Loucy (cell line): ENCODE measurements at regions not wholly inside any gene's neighbourhood (a gene's known extent, or its start where the extent isn't known, plus 50 kb on each side); places are given as distances from the start of the nearest gene placed in this dataset.

Experiments
- H2AFZ ChIP-seq: fragments of 200-600 bp; sonication (generic); 2 replicates; pipeline ENCODE4 v1.6.0; 2016; ENCODE audit warnings: antibody characterized with exemption, mild to moderate bottlenecking, low read length, moderate library complexity
- H3F3A ChIP-seq: fragments of 200-600 bp; 2 replicates; pipeline ENCODE4 v1.6.0; 2016; ENCODE audit warnings: antibody characterized with exemption, low read depth, mild to moderate bottlenecking
- H3K27me3 ChIP-seq: fragments of 200-600 bp; sonication (generic); 2 replicates; pipeline ENCODE4 v1.6.1; 2014; ENCODE audit warnings: low read length, mild to moderate bottlenecking; ENCODE audit not compliant: insufficient read depth, poor library complexity, severe bottlenecking
- H3K36me3 ChIP-seq: fragments of 200-600 bp; sonication (generic); 2 replicates; pipeline ENCODE4 v1.6.1; 2016; ENCODE audit warnings: low read length; ENCODE audit not compliant: insufficient read depth
- H3K4me1 ChIP-seq: fragments of 200-600 bp; sonication (generic); 2 replicates; pipeline ENCODE4 v1.5.1; 2014; ENCODE audit warnings: low read length, mild to moderate bottlenecking; ENCODE audit not compliant: insufficient read depth, poor library complexity, severe bottlenecking
- H3K4me2 ChIP-seq: fragments of 200-600 bp; sonication (generic); 2 replicates; pipeline ENCODE4 v1.6.0; 2014; ENCODE audit warnings: antibody characterized with exemption, low read length, low read depth, mild to moderate bottlenecking; ENCODE audit not compliant: poor library complexity, severe bottlenecking
- H3K4me3 ChIP-seq: fragments of 200-600 bp; sonication (generic); 2 replicates; pipeline ENCODE4 v1.5.1; 2014; ENCODE audit warnings: low read length, mild to moderate bottlenecking, mixed read lengths; ENCODE audit not compliant: poor library complexity, severe bottlenecking
- H3K79me2 ChIP-seq: fragments of 200-600 bp; sonication (generic); 2 replicates; pipeline ENCODE4 v1.6.1; 2014; ENCODE audit warnings: low read length; ENCODE audit not compliant: insufficient read depth
- H3K9ac ChIP-seq: fragments of 200-600 bp; sonication (generic); 2 replicates; pipeline ENCODE4 v1.6.0; 2014; ENCODE audit warnings: mild to moderate bottlenecking, low read depth, low read length, moderate library complexity; ENCODE audit not compliant: poor library complexity, severe bottlenecking
- H3K9me2 ChIP-seq: fragments of 200-600 bp; sonication (generic); replicated peaks from 2 replicates; pipeline ENCODE4 v1.6.1; 2016; ENCODE audit warnings: low read depth, low read length, mixed read lengths
- H3K9me3 ChIP-seq: fragments of 200-600 bp; sonication (generic); 2 replicates; pipeline ENCODE4 v1.6.1; 2014; ENCODE audit warnings: mild to moderate bottlenecking, antibody characterized with exemption, low read length, low read depth; ENCODE audit not compliant: insufficient read depth
- H4K20me1 ChIP-seq: fragments of 200-600 bp; sonication (generic); 2 replicates; pipeline ENCODE4 v1.6.0; 2014; ENCODE audit warnings: antibody characterized with exemption, low read length, mild to moderate bottlenecking; ENCODE audit not compliant: insufficient read depth, poor library complexity, severe bottlenecking
- EZH2phosphoT487 ChIP-seq: fragments of 200-600 bp; IDR thresholded peaks from 2 replicates; pipeline ENCODE4 v1.6.1; 2018; ENCODE audit warnings: antibody characterized with exemption, mild to moderate bottlenecking, moderate library complexity, borderline replicate concordance
- TF ChIP-seq, protein P1 (sequence below): fragments of 200-600 bp; sonication (generic); conservative IDR thresholded peaks from 2 replicates; pipeline ENCODE4 v1.5.1; 2014; ENCODE audit warnings: mild to moderate bottlenecking, antibody characterized with exemption, low read length

GRCh38 chr6:168875811-168876576 lies 377.7 kb downstream of the THBS2 start:
- TF ChIP-seq, protein P1, sequence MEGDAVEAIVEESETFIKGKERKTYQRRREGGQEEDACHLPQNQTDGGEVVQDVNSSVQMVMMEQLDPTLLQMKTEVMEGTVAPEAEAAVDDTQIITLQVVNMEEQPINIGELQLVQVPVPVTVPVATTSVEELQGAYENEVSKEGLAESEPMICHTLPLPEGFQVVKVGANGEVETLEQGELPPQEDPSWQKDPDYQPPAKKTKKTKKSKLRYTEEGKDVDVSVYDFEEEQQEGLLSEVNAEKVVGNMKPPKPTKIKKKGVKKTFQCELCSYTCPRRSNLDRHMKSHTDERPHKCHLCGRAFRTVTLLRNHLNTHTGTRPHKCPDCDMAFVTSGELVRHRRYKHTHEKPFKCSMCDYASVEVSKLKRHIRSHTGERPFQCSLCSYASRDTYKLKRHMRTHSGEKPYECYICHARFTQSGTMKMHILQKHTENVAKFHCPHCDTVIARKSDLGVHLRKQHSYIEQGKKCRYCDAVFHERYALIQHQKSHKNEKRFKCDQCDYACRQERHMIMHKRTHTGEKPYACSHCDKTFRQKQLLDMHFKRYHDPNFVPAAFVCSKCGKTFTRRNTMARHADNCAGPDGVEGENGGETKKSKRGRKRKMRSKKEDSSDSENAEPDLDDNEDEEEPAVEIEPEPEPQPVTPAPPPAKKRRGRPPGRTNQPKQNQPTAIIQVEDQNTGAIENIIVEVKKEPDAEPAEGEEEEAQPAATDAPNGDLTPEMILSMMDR, result no peak
- TF ChIP-seq EZH2phosphoT487, result no peak
- peaks cover 20% of the 10 kb centered on the region; the same call in 1 of the 2 replicates for H3K9me3 ChIP-seq
- no peak overlapping the region for H2AFZ ChIP-seq
- no peaks in the 10 kb centered on the region for H3K9me2 ChIP-seq
- H3K36me3 ChIP-seq, result no peaks in the 10 kb centered on the region
- H3K4me1 ChIP-seq, result no peaks in the 10 kb centered on the region
- H3K9ac ChIP-seq, result no peak overlapping the region
- H3K4me2 ChIP-seq, result no peak overlapping the region
- H3K4me3 ChIP-seq, result no peak overlapping the region
- no peaks in the 10 kb centered on the region for H3K79me2 ChIP-seq
- H3K27me3 ChIP-seq, result no peaks in the 10 kb centered on the region
- H4K20me1 ChIP-seq, result no peaks in the 10 kb centered on the region
- H3F3A ChIP-seq, result no peaks in the 10 kb centered on the region

DNA sequence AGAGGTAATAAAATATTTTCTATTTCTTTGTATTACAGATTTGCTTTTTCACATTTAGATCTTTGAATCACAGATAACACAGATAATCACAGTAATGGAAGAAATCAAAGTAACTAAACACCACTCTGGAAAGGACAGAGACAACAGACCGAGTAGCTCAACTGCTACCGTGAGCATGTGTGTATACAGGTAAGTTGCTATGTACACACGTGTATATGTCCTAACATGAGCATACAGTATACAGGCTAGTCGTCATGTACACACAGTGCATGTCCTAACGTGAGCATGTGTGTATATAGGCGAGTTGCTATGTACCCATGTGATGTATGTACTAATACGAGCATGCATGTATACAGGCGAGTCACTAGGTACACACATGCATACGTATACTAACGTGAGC lies 379.0 kb downstream of the THBS2 start:
- Histone ChIP-seq H3K4me2 (no peak overlapping the region), H3K9me2 (no peaks in the 10 kb centered on the region), H3F3A (no peaks in the 10 kb centered on the region), H4K20me1 (no peaks in the 10 kb centered on the region), H3K36me3 (no peaks in the 10 kb centered on the region), H3K27me3 (no peaks in the 10 kb centered on the region), H3K9me3 (peaks cover 19% of the 10 kb centered on the region; the same call in 1 of the 2 replicates), H3K4me1 (no peaks in the 10 kb centered on the region), H3K4me3 (no peak overlapping the region), H2AFZ (no peak overlapping the region), H3K79me2 (no peaks in the 10 kb centered on the region), H3K9ac (no peak overlapping the region)
- TF ChIP-seq EZH2phosphoT487, result no peak
- TF ChIP-seq, protein P1, result no peak

GRCh38 chr6:168873278-168874190 lies 380.1 kb downstream of the THBS2 start:
- H4K20me1 ChIP-seq, result no peaks in the 10 kb centered on the region
- no peaks in the 10 kb centered on the region for H3K27me3 ChIP-seq
- no peaks in the 10 kb centered on the region for H3K79me2 ChIP-seq
- no peak overlapping the region for H2AFZ ChIP-seq
- no peak for TF ChIP-seq EZH2phosphoT487
- TF ChIP-seq, protein P1, result no peak
- no peak overlapping the region for H3K9ac ChIP-seq
- H3K4me2 ChIP-seq, result no peak overlapping the region
- H3K9me2 ChIP-seq, result no peaks in the 10 kb centered on the region
- peaks cover 18% of the 10 kb centered on the region; the same call in 1 of the 2 replicates for H3K9me3 ChIP-seq
- H3K36me3 ChIP-seq, result no peaks in the 10 kb centered on the region
- no peaks in the 10 kb centered on the region for H3F3A ChIP-seq
- no peaks in the 10 kb centered on the region for H3K4me1 ChIP-seq
- no peak overlapping the region for H3K4me3 ChIP-seq
